NCI-H226 (cell line): ENCODE measurements at regions not wholly inside any gene's neighbourhood (a gene's known extent, or its start where the extent isn't known, plus 50 kb on each side); places are given as distances from the start of the nearest gene placed in this dataset.
"Not testable (repeated sequence)": the region's sequence is repeated elsewhere in the genome, so short reads cannot be mapped to it uniquely, and the experiment has no call there.

Experiments used
- DNase-seq: peaks from one replicate; pipeline ENCODE4 v3.0.0-alpha.2; 2015

DNA sequence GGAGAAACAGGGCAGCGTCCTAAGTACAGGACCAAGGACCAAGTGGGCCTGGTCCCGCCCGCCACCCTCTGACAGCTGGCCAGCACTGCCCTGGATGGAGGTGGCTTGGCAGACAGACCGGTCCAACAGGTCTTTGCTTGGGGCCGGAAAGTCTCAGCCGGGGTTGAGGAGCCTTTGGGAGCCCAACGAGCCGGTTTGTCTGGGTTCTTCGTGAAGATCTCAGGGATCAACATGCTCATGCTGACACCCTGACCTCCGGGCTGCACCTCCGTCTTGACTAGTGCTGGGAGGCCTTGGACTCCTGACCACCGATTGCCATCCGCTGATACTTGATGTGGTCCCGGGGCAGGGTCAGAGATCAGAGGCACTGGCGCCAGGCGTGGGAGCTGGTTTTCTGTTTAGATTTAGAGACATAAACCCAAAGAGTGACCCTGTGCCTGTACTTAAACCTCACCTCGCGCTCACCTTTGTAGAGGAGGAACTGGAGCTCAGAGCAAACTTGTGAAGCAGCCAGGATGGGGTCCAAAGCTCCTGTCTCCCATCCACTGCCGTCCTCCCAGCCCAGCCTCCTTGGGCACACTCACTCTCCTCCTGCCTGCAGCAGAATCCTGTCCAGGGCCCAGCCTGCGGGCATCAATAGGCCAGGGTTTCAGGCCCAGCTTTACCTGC, 92.1 kb upstream of the GSE1 start:
- no peak for DNase-seq

DNA sequence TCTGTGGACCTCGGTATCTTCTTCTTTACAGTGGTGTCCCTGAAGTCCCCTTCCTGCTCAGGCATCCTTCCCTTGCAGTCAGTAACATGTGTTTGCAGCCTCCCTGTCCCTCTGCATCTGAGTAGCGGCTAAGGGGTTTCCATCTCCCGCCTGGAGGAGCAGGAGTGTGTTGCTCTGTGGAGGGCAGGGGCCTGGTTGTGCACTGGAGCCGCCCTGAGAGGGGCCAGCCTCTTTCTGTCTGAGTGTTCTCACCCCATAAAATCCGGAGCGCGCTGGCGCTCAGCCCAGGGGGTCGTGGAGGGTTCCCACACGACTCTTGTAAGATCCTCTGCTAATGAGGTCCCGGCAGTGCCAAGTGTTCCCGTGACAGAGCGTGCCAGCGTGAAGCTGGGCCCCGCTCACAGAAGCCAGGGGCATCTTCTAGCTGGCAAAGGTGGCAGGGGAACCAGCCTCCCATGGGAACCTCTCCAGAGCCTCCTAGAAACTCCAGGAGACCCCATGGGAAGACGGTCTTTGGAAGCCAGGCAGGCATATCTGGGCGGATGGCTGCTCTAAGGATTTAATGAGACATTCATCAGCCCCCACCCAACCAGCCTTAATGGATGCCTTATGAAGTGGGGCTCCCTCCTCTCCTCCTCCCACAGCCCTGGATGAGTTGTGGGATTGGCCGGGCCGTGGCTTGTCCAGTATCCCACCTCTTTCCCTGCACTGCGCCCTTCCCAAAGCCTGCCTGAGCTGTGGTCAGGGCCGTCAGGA, 91.4 kb upstream of the GSE1 start:
- DNase-seq: no peak

DNA sequence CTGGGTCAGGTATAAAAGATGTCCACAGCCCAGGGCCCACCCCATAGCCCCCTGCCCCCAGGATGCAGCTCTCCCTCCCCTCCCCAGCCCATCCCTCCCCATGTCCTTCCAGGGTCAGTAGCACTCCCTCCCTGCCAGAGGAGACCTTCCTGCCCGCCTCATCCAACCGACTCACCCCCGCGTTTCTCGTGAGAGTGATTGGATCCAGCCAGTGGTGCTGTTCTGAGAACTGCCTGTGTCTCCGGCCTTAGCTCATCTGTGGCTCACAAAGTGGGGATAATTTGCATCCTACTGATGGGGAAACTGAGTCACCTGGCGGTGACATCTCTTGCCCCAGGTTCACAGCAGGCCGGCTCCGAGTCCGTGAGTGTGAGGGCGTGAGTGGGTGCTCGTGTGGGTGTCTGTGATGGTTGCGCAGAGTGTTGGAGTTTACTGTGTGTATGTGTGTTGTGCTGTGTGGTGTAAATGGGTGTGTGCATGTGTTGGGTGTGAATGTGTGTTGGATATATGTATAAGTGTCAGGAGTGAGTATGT, 90.7 kb upstream of the GSE1 start:
- no peak for DNase-seq

DNA sequence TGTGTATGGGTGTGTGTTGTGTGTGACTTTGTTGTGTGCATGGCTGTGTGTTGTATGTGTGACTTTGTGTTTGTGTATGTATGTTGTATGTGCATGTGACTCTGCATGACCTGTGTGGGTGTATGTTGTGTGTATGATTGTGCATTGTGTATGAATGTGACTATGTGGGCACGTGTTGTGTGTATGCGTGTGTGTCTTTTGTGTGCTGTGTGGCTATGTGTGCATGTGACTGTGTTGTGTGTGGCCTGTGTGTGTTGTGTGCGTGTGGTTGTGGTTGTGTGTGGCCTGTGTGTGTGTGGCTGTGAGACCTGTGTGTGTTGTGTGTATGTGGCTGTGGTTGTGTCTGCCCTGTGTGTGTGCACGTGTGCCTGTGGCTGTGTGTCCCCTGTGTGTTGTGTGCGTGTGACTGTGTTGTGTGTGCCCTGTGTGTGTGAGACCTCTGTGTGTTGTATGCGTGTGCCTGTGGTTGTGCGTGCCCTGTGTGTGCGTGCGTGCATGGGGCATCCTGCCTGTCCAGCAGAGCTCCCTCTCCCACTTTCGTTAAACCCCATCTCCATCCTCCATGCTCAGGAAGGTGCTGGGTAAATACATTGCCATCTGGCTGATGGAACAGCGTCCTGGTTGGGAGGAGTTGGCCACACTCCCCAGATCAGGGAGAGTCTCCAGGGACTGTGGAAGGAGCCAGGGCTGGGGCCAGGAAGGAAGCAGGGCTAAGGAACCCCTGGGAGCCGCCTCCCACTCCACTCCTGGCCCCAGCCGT, 90.1 kb upstream of the GSE1 start:
- DNase-seq: peak; percentile 30

DNA sequence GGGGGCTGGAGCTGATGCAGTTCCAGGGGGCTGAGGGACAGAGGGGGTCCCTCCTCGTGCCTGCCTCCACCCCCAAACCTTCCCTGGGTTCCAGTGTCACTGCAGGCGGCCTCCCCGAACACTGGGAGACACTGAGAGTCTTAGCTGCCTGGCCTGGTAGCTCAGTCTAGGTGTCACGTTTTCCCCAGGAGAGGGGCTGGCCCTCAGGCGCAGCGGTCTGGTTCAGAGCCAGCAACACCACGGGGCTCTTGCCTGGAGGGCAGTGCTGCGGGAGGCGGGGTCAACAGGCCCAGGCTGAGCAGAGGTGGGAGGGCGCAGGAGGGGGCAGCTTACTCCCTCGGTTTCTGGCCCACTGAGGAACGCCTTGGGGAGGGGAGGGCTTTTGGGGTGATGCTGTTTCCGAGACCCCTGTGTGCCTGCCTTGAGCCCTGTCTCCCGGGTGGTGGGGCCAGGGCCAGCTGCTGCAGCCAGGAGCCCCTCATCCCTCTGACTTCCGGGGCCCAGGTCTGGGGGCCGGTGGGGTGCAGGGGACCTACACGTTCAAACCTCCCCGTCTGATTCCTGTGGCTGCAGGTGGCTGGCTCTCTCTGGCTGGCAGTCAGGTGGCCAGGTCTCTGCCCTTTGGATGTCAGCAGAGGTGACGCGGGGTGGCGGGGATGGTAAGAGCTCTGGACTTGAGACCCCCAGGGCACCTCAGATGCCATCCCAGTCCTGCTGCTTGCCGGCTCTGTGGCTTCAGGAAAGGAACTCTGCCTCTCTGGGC, 89.3 kb upstream of the GSE1 start:
- DNase-seq: no peak

DNA sequence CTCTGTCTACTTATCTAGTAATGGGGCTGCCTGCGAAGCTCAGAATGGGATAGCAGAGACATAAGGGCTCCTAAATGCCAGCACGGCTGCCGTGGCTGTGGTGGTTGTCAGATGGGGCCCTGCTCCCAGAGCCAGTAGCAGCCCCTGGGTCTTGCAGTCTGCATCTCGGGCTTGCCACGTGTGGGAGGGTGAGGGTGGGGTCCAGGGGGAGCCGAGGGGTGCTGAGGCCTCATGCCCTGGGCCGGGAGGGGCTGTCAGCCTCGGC, 88.8 kb upstream of the GSE1 start:
- no peak for DNase-seq

DNA sequence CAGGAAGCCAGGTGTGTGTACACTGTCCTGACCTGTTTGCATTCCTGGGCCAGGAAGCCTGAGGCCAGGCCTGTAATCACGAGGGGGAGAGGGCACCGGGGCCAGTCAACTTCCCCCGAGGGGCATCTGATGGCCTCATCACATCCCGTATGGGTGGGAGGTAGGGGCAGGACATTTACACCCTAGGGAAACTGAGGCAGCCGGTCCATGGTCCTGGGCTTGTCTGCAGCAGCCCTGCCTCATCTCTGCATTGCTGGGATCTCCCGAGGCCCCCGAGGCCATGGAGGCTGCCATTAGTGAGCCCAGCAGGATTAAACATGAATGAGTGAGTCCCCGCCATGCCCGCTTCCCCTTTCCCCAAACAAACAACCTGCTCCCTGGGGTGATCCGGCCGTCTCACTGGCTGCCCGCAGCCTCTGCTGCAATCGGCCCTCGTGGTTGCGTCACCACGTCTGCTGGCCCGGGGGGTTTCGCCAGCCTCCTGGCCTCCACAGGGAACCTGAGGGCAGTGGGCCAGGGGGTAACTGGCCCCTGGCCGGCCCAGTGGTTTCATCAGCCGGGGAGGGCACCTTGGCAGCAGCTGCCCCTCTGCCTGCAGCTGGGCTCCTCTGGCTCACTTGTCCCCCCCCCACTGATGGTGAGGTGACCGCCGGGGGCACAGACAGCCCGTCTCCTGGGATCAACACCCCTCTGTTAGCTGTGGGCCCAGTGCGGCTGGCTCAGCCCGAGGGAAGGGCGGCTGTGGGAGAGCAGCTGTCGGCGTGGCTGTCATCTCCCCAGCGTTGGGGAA, 88.3 kb upstream of the GSE1 start:
- peak; percentile 51 for DNase-seq

DNA sequence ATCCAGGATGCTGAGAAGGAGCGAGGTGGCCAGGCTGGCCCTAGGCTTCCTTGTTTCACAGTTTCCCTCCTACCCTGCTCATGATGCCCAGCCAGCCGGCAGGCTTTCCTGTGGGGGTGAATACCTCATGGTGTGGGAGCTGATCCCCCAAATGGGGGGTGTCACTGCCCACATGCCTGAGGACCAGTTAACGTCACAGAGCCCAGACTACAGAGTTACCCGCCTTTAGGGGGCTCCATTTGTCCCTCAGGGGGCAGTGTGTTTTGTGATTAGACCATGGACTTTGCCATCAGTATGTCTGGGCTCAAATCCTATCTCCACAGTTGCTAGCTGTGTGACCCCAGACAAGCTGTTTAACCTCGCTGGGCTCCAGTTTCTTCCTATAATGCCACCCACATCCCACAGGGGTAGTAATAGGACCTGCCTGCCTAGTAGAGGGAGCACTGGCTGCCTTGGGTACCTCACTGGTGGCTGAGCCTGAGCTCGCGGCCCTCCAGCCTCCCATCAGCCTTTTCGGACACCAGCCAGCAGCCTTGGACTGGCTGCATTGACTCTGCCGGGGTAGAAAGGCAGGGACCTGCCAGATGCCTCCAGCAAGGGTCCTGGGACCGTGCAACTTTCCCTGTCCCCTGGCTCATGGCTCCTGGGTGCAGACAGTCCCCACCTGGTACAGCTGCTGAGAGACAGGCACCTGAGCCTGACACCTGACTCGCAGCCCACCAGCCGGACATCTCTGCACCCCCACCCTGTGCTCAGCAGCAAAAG, 87.5 kb upstream of the GSE1 start:
- DNase-seq: no peak

DNA sequence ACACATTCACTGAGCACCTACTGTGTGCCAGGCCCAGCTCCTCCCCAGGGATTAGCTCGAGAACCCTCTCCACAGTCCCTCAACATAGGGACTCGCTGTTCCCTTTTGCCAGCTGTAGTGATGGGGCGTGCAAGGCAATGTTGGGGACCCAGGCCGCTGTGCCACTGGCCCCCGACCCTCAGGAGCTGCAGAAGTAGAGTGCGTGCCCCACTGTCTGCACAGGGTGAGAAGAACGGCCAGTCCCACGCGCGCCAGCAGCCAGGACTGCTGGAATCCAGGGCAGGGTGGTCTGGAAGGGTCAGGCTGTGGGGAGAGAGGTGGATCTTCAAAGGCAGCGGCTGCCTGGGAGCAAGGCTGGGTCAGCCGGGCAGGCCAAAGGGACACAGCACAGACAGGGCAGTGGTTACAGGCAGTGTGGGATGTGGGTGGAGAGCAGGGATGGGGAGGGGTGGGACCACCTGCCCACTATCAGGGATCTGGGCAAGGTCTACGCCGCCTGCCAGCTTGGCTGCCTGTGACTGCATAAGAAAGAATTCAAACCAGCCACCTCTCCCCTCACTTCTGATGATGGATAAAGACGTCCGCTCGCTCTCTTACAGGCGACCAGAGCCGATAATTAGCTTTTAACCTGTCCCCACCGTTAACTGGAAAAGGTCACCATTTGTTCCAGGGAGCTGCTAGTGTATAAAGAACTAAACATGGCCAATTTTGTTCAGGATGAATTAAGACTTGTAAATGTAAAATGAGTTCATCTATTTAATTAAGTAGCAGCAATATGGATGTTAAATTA, 86.7 kb upstream of the GSE1 start:
- no peak for DNase-seq

DNA sequence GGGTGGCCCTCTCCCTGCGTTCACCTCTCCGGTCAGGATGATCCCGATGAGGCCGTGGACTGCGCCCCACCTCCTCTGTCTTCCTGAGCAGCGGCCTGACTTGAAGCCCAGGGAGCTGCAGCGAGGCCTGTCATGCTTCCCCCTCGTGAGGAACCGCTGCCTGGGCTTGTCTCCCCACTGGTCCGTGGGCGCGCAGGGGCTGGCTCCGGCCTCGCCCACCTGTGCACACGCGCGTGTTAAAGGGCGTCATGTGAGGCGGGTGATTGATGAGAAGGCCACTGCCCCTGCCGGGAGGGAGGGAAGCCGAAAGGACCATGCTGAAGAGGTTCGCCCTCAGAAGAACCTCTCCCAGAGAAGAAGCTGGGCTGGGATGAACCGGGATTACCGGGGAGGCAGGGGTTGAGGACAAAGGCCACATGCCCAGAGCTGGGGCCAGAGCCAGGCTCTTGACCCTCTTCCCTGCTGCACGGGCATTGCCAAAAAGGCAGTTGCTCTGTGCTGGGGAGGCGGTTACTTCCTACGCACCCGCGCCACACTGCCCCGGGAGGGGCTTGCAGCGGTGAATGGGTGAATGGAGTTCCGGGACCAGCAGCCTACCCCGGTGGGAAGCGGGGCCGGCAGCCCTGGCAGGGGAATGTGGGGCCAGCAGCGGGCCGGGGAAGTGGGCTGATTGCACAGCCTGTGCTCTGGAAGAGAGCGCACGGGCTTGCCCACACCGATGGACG, 85.9 kb upstream of the GSE1 start:
- no peak for DNase-seq

DNA sequence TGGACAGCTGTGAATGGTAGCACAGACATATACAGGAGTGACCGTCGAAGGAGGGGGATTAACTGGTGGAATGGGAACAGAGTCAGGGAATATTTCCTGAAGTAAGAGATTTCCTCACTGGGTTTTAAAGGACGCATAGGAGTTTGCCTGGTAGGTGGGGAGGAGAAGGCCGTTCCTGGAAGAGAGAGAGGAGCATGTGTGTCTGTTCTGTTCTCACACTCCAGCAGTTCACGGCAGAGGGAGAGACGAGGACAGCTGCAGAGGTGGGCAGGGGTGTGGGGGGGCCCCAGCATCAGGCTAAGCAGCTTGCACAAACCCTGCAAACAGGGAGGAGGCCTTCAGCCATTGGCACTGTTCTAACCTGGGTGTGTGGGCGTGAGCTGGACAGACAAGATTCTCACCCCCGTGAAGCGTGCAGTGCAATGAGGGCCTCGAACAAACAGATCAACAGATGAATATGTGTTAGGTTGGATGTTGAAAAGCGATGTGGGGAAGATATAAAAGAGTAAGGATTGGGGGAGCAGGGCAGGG, 85.3 kb upstream of the GSE1 start:
- DNase-seq: no peak

DNA sequence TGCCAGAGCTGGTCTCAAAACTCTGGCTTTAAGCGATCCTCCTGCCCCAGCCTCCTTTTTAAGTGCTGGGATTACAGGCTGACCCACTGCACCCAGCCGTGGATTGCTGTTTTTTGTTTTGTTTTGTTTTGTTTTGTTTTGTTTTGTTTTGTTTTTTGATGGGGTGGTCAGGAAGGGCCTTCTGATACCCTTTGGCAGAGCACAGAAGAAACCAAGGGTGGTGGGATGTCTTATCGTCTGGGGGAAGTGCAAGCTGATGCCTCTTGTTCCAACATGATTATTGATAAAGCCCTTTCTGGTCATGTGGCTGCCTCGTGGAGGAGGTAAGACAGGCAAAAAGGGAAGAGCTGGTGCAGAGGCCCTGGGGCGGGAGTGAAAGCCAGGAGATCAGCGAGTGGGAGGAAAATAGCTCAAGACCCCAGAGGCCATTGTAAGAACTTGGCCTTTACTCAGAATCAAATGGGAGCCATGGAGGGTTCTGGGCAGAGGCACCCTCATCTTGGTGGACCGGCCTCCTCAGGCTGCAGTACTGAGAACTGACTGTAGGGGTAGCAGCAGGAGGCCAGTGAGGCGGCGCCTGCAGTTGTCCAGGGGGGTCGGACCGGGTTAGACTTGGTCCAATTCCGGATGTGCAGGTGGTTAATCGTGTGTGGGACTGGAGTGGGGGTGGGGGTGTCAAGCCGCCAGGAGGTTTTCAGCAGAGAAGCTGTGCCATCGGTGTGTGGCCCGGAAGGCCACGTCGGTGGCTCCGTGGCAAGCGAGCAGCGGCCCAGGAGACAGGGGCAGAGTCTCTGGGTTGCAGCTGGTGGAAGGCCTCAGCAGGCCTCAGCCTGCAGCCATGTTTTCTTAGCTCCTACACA, 84.4 kb upstream of the GSE1 start:
- DNase-seq: no peak

DNA sequence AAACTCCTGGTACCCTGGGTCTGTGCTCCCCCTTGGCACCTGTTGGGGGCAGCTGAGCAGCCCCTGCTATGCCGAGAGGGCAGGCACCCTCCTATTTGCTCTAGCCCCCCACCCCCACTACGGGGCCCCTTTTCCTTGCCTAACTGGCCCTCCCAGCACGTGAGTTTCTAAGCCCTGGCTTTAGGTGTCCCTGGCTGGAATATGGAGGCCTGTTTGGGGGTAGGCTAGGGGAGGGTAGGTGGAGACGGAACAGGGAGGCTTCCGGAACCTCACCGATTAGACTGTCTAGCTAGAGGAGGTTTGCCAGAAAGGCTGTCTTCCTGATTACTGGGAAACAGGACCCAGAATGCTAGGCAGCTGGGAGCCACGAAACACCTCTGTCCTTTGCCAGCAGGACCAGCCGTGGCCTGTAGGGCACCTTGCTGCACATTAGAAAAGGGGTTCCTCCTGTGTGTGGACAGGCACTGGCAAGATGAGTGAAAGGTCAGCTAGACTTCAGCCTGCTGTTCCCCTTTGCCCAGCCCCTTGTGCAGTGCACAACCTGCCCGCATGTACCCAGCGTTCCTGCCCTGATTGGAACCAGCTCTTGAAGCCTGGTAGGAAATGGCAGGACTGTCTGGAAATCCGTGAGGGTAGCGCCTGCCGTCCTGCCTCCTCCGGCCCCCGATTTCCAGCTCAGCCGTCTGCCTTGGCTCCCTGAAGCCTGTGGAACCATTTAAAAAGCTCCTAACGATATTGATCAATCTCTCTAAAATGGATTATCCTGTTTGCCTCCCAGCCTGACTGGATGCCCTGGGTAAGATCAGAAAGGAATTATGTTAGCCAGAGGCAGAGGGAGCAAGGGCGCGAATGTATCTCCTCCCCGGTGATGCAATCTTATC, 83.4 kb upstream of the GSE1 start:
- no peak for DNase-seq

DNA sequence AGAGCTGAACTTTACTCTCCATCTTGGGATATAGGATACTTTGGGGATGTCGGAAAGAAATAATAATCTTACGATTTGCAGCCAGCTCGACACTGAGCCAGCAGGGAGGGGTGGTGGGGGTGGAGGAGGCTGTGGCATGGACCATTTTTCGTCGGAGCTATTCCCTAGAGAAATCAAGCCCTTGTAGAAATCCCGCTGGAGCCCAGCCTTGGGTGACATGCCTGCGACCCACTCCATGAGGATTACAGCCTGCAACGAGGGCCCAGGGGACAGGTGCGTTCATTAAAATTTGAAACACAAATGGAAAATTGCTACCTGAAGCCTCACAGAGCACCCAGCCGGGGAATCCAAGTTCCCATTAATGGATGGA, 82.8 kb upstream of the GSE1 start:
- no peak for DNase-seq

DNA sequence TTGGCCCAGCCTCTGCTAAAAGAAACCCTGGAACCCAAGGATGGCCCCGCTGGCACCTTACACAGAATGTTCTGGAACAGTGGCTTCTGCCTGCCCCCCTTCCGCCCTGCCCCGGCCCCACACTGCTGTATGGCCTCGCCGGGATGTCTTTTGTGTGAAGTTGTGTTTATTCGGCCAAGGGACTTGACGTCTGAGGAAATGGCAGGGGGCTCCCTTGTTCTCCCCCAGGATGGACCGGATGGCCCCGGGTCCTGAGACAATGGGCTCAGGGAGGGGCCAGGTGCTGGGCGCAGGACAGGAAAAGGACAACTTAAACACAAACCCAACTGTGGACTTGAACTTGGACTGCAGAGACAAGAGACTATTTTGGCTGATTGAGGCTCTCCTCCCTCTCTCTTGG, 81.6 kb upstream of the GSE1 start:
- no peak for DNase-seq

DNA sequence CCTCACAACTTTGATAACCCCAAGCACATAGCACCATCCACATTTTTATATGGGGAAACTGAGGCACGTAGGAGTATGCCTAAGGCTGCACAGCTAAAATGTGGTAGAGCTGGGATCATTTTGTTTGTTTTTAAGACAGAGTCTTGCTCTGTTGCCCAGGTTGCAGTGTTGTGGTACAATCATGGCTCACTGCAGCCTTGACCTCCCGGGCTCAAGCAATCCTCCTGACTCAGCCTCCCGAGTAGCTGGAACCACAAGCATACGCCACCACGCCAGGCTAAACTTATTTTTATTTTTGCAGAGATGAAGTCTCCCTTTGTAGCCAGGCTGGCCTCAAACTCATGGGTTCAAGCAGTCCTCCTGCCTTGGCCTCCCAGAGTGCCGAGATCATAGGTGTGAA, 81.0 kb upstream of the GSE1 start:
- DNase-seq: no peak

DNA sequence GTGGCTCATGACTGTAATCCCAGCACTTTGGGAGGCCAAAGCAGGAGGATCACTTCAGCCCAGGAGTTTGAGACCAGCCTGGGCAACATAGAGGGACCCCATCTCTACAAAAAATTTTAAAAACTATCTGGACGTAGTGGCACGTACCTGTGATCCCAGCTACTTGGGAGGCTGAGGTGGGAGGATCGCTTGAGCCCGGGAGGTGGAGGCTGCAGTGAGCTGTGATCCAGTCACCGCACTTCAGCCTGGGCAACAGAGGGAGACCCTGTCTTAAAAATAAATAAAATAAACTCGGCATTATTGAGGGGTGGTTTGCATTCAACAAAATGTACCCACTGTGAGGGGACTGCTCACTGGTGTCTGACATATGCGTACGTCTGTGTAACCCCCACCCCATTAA, 79.5 kb upstream of the GSE1 start:
- not testable (repeated sequence) for DNase-seq
